HCT116 (cell line): ENCODE measurements at regions not wholly inside any gene's neighbourhood (a gene's known extent, or its start where the extent isn't known, plus 50 kb on each side); places are given as distances from the start of the nearest gene placed in this dataset.

Experiments used
- ATAC-seq: fragments of 200-7000 bp; cut with Tn5 transposase; 2 replicates; pipeline ENCODE4 v1.9.1; 2020; ENCODE audit warnings: mild to moderate bottlenecking, moderate library complexity
- BruUV-seq: library from RNA; stranded (reverse); fragments of 400-500 nt; replicated peaks from 2 replicates; lab custom pipeline; 2021; lab: Mats Ljungman, UMichigan
- CTCF ChIA-PET: fragments of 300-600 bp; sonication (Branson Sonifier 250); formaldehyde crosslinking; loops from one replicate; lab custom pipeline; 2021; ENCODE audit warnings: antibody characterized with exemption; lab: Charles Lee
- POLR2A ChIA-PET: fragments of 300-600, 350-600 bp; sonication (Branson Sonifier 250); formaldehyde crosslinking; loops from one replicate; lab custom pipeline; 2021; ENCODE audit warnings: antibody characterized with exemption; lab: Charles Lee
- RAD21 ChIA-PET, 2 experiments: fragments of 300-600 bp; sonication (Branson Sonifier 250); formaldehyde crosslinking; loops; one replicate each; lab custom pipeline; 2023; ENCODE audit warnings: low total read pairs in 2 of 2; ENCODE audit not compliant: uncharacterized antibody in 2 of 2, unreplicated experiment in 2 of 2, low non-redundant PET in 1 of 2; lab: Charles Lee
- DNase-seq: peaks from one replicate; pipeline ENCODE4 v3.0.0-alpha.2; 2010; ENCODE audit warnings: low read depth, low spot score
- H2AFZ ChIP-seq: fragments of 200-600 bp; shearing (Covaris generic), sonication (generic); 2 replicates; pipeline ENCODE4 v1.6.1; 2017; ENCODE audit warnings: low read depth, mixed run types, mixed read lengths, antibody characterized with exemption, low read length; ENCODE audit not compliant: poor library complexity, severe bottlenecking
- H3K27ac ChIP-seq: 2 replicates; pipeline ENCODE4 v1.5.1; 2012; ENCODE audit warnings: low read depth, low read length
- H3K27me3 ChIP-seq: fragments of 200-600 bp; sonication (generic); 2 replicates; pipeline ENCODE4 v1.6.1; 2016; ENCODE audit warnings: mixed run types, low read length, mixed read lengths; ENCODE audit not compliant: insufficient read depth
- H3K36me3 ChIP-seq, 2 experiments: fragments of 200-500 bp in 1 of 2; fragments of 200-600 bp in 1 of 2; sonication (Bioruptor generic) in 1 of 2; sonication (generic) in 1 of 2; 2 replicates each; pipeline versions ENCODE4 v1.5.1 to v1.6.1; 2014 to 2016; ENCODE audit warnings: low read length in 2 of 2, inconsistent platforms in 1 of 2, mixed read lengths in 1 of 2, mixed run types in 1 of 2; ENCODE audit not compliant: insufficient read depth in 2 of 2, control insufficient read depth in 1 of 2
- H3K4me1 ChIP-seq, 2 experiments: fragments of 200-600 bp in 1 of 2; sonication (generic) in 1 of 2; 2 replicates each; pipeline versions ENCODE4 v1.5.1 to v1.6.1; 2012 to 2017; ENCODE audit warnings: low read length in 2 of 2, inconsistent platforms in 1 of 2, mild to moderate bottlenecking in 1 of 2, mixed read lengths in 1 of 2, mixed run types in 1 of 2, moderate library complexity in 1 of 2; ENCODE audit not compliant: insufficient read depth in 2 of 2, control insufficient read depth in 1 of 2
- H3K4me2 ChIP-seq: fragments of 200-600 bp; sonication (generic); 2 replicates; pipeline ENCODE4 v1.6.1; 2017; ENCODE audit warnings: mixed run types, low read length, mixed read lengths
- H3K4me3 ChIP-seq, 2 experiments: fragments of 200-600 bp in 1 of 2; sonication (generic) in 1 of 2; replicated peaks in 1 of 2; 2 replicates each; pipeline ENCODE4 v1.5.1; 2011 to 2016; ENCODE audit warnings: low read length in 2 of 2, control low read depth in 1 of 2, low read depth in 1 of 2, mild to moderate bottlenecking in 1 of 2, mixed read lengths in 1 of 2, mixed run types in 1 of 2
- H3K79me2 ChIP-seq: fragments of 200-600 bp; sonication (generic); 2 replicates; pipeline ENCODE4 v1.6.1; 2017; ENCODE audit warnings: mild to moderate bottlenecking, mixed run types, low read length, moderate library complexity, mixed read lengths; ENCODE audit not compliant: insufficient read depth
- H3K9ac ChIP-seq: fragments of 200-600 bp; sonication (generic); 2 replicates; pipeline ENCODE4 v1.6.1; 2016; ENCODE audit warnings: low read length, mixed read lengths
- H3K9me2 ChIP-seq: fragments of 200-600 bp; sonication (generic), shearing (Covaris generic); 2 replicates; pipeline ENCODE4 v1.6.1; 2017; ENCODE audit warnings: mixed run types, mild to moderate bottlenecking, moderate library complexity; ENCODE audit not compliant: insufficient read depth
- H3K9me3 ChIP-seq, 2 experiments: fragments of 200-500 bp in 1 of 2; fragments of 200-600 bp in 1 of 2; sonication (Bioruptor generic) in 1 of 2; sonication (generic) in 1 of 2; 2 replicates each; pipeline ENCODE4 v1.6.1; 2014 to 2017; ENCODE audit warnings: low read length in 2 of 2, mixed read lengths in 2 of 2, inconsistent platforms in 1 of 2, low read depth in 1 of 2, mild to moderate bottlenecking in 1 of 2, mixed run types in 1 of 2, moderate library complexity in 1 of 2; ENCODE audit not compliant: control insufficient read depth in 1 of 2, insufficient read depth in 1 of 2
- H4K20me1 ChIP-seq: fragments of 200-600 bp; sonication (generic), shearing (Covaris generic); 2 replicates; pipeline ENCODE4 v1.6.1; 2017; ENCODE audit warnings: mixed run types, mild to moderate bottlenecking, moderate library complexity; ENCODE audit not compliant: insufficient read depth
- ATF3 ChIP-seq: IDR thresholded peaks from 2 replicates; pipeline ENCODE4 v1.6.1; 2012
- CBX3 ChIP-seq: IDR thresholded peaks from 2 replicates; pipeline ENCODE4 v1.6.1; 2012; ENCODE audit warnings: low read depth
- CEBPB ChIP-seq: IDR thresholded peaks from 2 replicates; pipeline ENCODE4 v1.6.1; 2012; ENCODE audit warnings: low read depth
- CTCF ChIP-seq, 3 experiments: fragments of 200-600 bp in 1 of 3; sonication (generic) in 1 of 3; IDR thresholded peaks in 2 of 3; conservative IDR thresholded peaks in 1 of 3; 2 replicates each; pipeline ENCODE4 v1.5.1; 2012 to 2017; ENCODE audit warnings: low read depth in 2 of 3, low read length in 2 of 3, antibody characterized with exemption in 1 of 3, borderline replicate concordance in 1 of 3, control low read depth in 1 of 3, mild to moderate bottlenecking in 1 of 3, mixed read lengths in 1 of 3, mixed run types in 1 of 3, moderate library complexity in 1 of 3; ENCODE audit not compliant: insufficient read depth in 1 of 3
- EGR1 ChIP-seq: IDR thresholded peaks from 2 replicates; pipeline ENCODE4 v1.6.1; 2012; ENCODE audit warnings: low read depth
- EZH2 ChIP-seq: fragments of 200-600 bp; sonication (generic); IDR thresholded peaks from 2 replicates; pipeline ENCODE4 v1.6.1; 2017; ENCODE audit warnings: antibody characterized with exemption, mixed run types
- EZH2phosphoT487 ChIP-seq: fragments of 200-600 bp; IDR thresholded peaks from 2 replicates; pipeline ENCODE4 v1.6.1; 2018; ENCODE audit warnings: antibody characterized with exemption, borderline replicate concordance
- JUND ChIP-seq: IDR thresholded peaks from 2 replicates; pipeline ENCODE4 v1.6.1; 2012
- MAX ChIP-seq: IDR thresholded peaks from 2 replicates; pipeline ENCODE4 v1.6.1; 2012
- POLR2A ChIP-seq: IDR thresholded peaks from 2 replicates; pipeline ENCODE4 v1.7.0; 2011; ENCODE audit warnings: borderline replicate concordance; ENCODE audit not compliant: insufficient read depth, insufficient read length; ENCODE audit errors: extremely low read depth
- POLR2AphosphoS5 ChIP-seq: IDR thresholded peaks from 2 replicates; pipeline ENCODE4 v1.6.1; 2011; ENCODE audit warnings: mild to moderate bottlenecking, low read depth, low read length, moderate library complexity
- RAD21 ChIP-seq: IDR thresholded peaks from 2 replicates; pipeline ENCODE4 v1.6.1; 2012; ENCODE audit warnings: low read depth, mild to moderate bottlenecking
- REST ChIP-seq: IDR thresholded peaks from 2 replicates; pipeline ENCODE4 v1.6.1; 2012; ENCODE audit warnings: low read depth
- SIN3A ChIP-seq: IDR thresholded peaks from 2 replicates; pipeline ENCODE4 v1.6.1; 2012; ENCODE audit warnings: low read depth
- SP1 ChIP-seq: IDR thresholded peaks from 2 replicates; pipeline ENCODE4 v1.6.1; 2012; ENCODE audit warnings: low read depth
- SRF ChIP-seq: IDR thresholded peaks from 2 replicates; pipeline ENCODE4 v1.6.1; 2012; ENCODE audit warnings: low read depth
- TCF7L2 ChIP-seq: IDR thresholded peaks from 2 replicates; pipeline ENCODE4 v1.7.0; 2011; ENCODE audit warnings: borderline replicate concordance, inconsistent platforms; ENCODE audit not compliant: insufficient read depth, insufficient read length; ENCODE audit errors: extremely low read depth
- YY1 ChIP-seq: IDR thresholded peaks from 2 replicates; pipeline ENCODE4 v1.6.1; 2011; ENCODE audit warnings: low read length, low read depth, moderate library complexity, mild to moderate bottlenecking; ENCODE audit not compliant: insufficient replicate concordance; ENCODE audit errors: extremely low read depth
- ZBTB33 ChIP-seq: IDR thresholded peaks from 2 replicates; pipeline ENCODE4 v1.6.1; 2011; ENCODE audit warnings: mild to moderate bottlenecking, low read length, moderate library complexity; ENCODE audit not compliant: insufficient replicate concordance; ENCODE audit errors: extremely low read depth
- intact Hi-C: fragments of 100-400 bp; cut with micrococcal nuclease; formaldehyde crosslinking; loops from 2 replicates; pipeline ENCODE4 v1.10.0; 2022

- POLR2A ChIA-PET: no interaction called here
- Histone ChIP-seq H2AFZ (no peak overlapping the region), H3K27me3 (peaks cover 34% of the 10 kb centered on the region), H3K27ac (no peak overlapping the region), H3K4me1 (no peaks in the 10 kb centered on the region), H3K79me2 (no peaks in the 10 kb centered on the region), H3K9me2 (no peaks in the 10 kb centered on the region), H4K20me1 (no peaks in the 10 kb centered on the region), H3K9ac (no peak overlapping the region), H3K4me2 (no peak overlapping the region), H3K4me3 (no peak overlapping the region), H3K9me3 (no peaks in the 10 kb centered on the region), H3K36me3 (no peaks in the 10 kb centered on the region)
- RAD21 ChIA-PET: no interaction called here
- no peak for DNase-seq
- intact Hi-C loops: no loop called here
- ATAC-seq: no peak
- BruUV-seq: no TSS peak
- TF ChIP-seq EZH2: no peak
- TF ChIP-seq CBX3: no peak
- TF ChIP-seq EGR1: no peak
- TF ChIP-seq MAX: no peak
- TF ChIP-seq ZBTB33: no peak
- no peak for TF ChIP-seq POLR2A
- no peak for TF ChIP-seq EZH2phosphoT487
- TF ChIP-seq POLR2AphosphoS5: no peak
- no peak for TF ChIP-seq SP1
- no peak for TF ChIP-seq RAD21
- TF ChIP-seq ATF3: no peak
- TF ChIP-seq CEBPB: no peak
- no peak for TF ChIP-seq CTCF (IDR thresholded peaks at IDR 0.05 in 2 of 3, conservative IDR thresholded peaks at IDR 0.05 in 1 of 3; ENCODE audit: borderline replicate concordance in 1 of 3, insufficient read depth in 1 of 3, low read depth in 2 of 3, low read length in 2 of 3)
- no peak for TF ChIP-seq JUND
- TF ChIP-seq SIN3A: no peak
- TF ChIP-seq TCF7L2: no peak
- TF ChIP-seq YY1: no peak
- no peak for TF ChIP-seq SRF
- TF ChIP-seq REST: no peak
- CTCF ChIA-PET: no interaction called here
Measured at GRCh38 chr2:236828820-236829219, 256.9 kb upstream of the COPS8 start.
